ENCODE measurements at regions not wholly inside any gene's neighbourhood (a gene's known extent, or its start where the extent isn't known, plus 50 kb on each side); places are given as distances from the start of the nearest gene placed in this dataset.

DNA sequence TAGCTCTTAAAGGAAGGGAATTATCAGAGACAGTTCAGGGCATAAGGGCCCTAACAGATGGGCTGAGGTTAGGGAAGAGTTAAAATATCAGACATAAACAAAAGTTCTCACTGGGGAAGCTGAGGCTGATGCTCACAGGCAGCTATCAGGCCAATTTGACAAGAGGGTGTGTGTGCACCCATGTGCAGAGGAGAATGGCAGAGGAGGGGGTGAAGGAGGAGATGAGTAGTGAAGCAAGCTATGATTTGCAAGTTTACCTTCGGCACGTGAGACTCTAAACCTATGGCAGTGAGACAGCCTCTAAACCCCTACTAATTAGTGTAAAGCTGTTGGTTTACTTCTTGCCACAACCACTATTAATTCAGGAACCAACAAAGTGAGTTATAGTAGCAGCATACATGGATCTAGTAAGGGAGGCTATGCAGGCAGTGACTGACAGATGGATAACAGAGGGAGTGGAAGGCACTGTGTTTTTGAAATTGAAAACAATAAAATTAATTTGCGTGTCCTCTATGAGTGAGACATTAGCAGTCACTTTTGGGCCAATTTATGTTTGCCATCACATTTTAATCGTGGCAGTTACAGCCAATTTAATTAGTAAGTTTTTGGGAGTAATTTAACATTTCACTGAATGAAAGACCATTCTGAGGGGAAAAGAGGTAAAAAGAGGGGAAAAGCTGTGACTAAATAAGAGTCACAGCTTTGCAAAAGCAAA is 99.6 kb upstream of the HTR2A start:
- Histone ChIP-seq H3K27ac (ENCODE audit: low read depth, low read length) (no peak overlapping the region), H3K4me3 (ENCODE audit: low read length) (no peak overlapping the region), H3K27me3 (ENCODE audit: insufficient read depth, low read length, poor library complexity, severe bottlenecking) (no peaks in the 10 kb centered on the region), H3K36me3 (ENCODE audit: insufficient read depth, low read length) (no peaks in the 10 kb centered on the region), H3K4me1 (ENCODE audit: insufficient read depth, low read length) (no peaks in the 10 kb centered on the region), H3K9me3 (ENCODE audit: low read length) (no peaks in the 10 kb centered on the region)
- ChIA-PET CTCF (no interaction called here), POLR2A (no interaction called here)
- no peaks in the 10 kb centered on the region for H3K36me3 Mint-ChIP-seq
- no peak for DNase-seq
- peaks cover 0 to 8% of the 10 kb centered on the region in 2 donors for H3K27me3 Mint-ChIP-seq
- H3K4me3 Mint-ChIP-seq: no peak overlapping the region
- H3K4me1 Mint-ChIP-seq: no peaks in the 10 kb centered on the region
- H3K27ac Mint-ChIP-seq: no peak overlapping the region
- H3K9me3 Mint-ChIP-seq: no peaks in the 10 kb centered on the region

DNA sequence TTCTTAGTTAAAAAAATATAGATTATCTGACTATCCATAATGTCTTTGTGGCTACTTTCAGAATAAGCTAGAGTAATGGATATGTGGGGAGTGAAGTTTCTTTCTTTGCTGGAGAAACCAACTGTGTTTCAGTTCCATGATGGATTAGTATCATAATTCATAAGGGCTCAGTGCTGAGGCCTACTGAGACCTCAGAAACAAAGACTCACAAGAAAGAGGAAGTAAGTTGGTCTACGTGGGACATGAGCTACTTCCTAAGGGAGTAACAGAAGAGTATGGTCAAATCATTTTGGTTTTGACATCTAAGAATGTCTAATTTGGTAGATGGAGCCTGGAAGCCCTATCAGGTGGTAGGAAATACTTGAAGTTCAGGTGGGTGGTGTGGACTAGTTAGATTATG is 99.0 kb upstream of the HTR2A start:
- no peaks in the 10 kb centered on the region for H3K9me3 ChIP-seq (ENCODE audit: low read length)
- no peaks in the 10 kb centered on the region for H3K4me1 Mint-ChIP-seq
- H3K4me3 ChIP-seq (ENCODE audit: low read length): no peak overlapping the region
- peaks cover 0 to 8% of the 10 kb centered on the region in 2 donors for H3K27me3 Mint-ChIP-seq
- no peak for DNase-seq
- H3K36me3 ChIP-seq (ENCODE audit: insufficient read depth, low read length): no peaks in the 10 kb centered on the region
- no peaks in the 10 kb centered on the region for H3K27me3 ChIP-seq (ENCODE audit: insufficient read depth, low read length, poor library complexity, severe bottlenecking)
- H3K9me3 Mint-ChIP-seq: no peaks in the 10 kb centered on the region
- ChIA-PET CTCF (no interaction called here), POLR2A (no interaction called here)
- no peaks in the 10 kb centered on the region for H3K36me3 Mint-ChIP-seq
- no peak overlapping the region for H3K27ac Mint-ChIP-seq
- no peak overlapping the region for H3K27ac ChIP-seq (ENCODE audit: low read depth, low read length)
- H3K4me3 Mint-ChIP-seq: no peak overlapping the region
- H3K4me1 ChIP-seq (ENCODE audit: insufficient read depth, low read length): no peaks in the 10 kb centered on the region

DNA sequence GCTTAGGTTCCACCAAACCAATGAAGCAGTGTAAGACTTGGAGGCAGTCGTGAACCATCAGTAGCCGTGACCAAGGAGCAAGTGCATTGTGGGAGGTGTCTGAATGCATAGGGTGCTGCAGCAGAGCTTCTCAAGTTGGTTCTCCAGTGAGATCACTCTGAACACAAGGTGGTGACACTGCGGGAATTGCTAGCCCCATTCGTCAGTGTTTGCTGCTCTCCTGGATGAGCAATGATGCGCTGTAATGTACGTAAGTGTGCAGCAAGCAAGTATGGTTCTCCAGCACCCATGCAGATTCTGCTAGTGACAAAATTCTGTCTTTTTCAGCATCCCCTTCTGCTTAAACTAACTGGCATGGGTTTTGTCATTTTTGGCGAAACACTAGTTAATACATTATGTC is 97.6 kb upstream of the HTR2A start:
- Histone ChIP-seq H3K4me3 (ENCODE audit: low read length) (no peak overlapping the region), H3K9me3 (ENCODE audit: low read length) (no peaks in the 10 kb centered on the region), H3K4me1 (ENCODE audit: insufficient read depth, low read length) (no peaks in the 10 kb centered on the region), H3K27me3 (ENCODE audit: insufficient read depth, low read length, poor library complexity, severe bottlenecking) (no peaks in the 10 kb centered on the region), H3K36me3 (ENCODE audit: insufficient read depth, low read length) (no peaks in the 10 kb centered on the region), H3K27ac (ENCODE audit: low read depth, low read length) (no peak overlapping the region)
- Mint-ChIP-seq H3K4me1 (no peaks in the 10 kb centered on the region), H3K9me3 (no peaks in the 10 kb centered on the region), H3K4me3 (no peak overlapping the region), H3K27ac (no peak overlapping the region), H3K27me3 (peaks cover 0 to 10% of the 10 kb centered on the region in 2 donors), H3K36me3 (no peaks in the 10 kb centered on the region)
- ChIA-PET CTCF (no interaction called here), POLR2A (no interaction called here)
- DNase-seq: no peak

DNA sequence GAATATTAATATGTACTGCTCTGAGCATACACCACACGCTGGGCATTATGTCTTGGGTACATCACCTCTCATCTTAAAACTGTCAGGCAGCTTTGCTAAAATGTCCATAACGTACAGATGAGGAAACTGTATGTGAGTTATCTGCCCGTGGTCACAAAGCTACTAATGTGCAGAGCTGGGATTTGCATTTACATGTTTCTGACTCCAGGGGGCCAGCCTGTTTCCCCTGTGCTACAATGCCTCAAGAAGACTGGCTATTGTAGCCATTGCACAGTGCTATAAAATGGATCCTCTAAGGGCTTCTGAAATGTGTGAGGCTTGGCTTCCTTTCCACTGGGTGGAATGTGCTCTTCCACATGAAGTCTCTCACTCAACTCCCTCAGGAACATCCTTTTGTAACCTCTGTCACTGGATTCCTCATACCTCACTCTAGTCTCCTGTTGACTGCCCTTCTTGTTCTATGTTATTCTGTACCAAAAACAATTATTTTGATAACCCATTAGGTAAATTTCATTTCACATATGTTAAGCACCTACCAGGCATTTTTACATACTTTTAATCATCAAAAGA is 95.6 kb upstream of the HTR2A start:
- Histone ChIP-seq H3K4me1 (ENCODE audit: insufficient read depth, low read length) (no peaks in the 10 kb centered on the region), H3K9me3 (ENCODE audit: low read length) (no peaks in the 10 kb centered on the region), H3K27ac (ENCODE audit: low read depth, low read length) (no peak overlapping the region), H3K27me3 (ENCODE audit: insufficient read depth, low read length, poor library complexity, severe bottlenecking) (no peaks in the 10 kb centered on the region), H3K36me3 (ENCODE audit: insufficient read depth, low read length) (no peaks in the 10 kb centered on the region), H3K4me3 (ENCODE audit: low read length) (no peak overlapping the region)
- H3K36me3 Mint-ChIP-seq: no peaks in the 10 kb centered on the region
- CTCF ChIA-PET: no interaction called here
- peaks cover 0 to 2% (median 0%) of the 10 kb centered on the region in 5 donors for H3K9me3 Mint-ChIP-seq
- peaks cover 2 to 22% of the 10 kb centered on the region in 2 donors for H3K27me3 Mint-ChIP-seq
- POLR2A ChIA-PET: no interaction called here
- no peak for DNase-seq
- H3K4me1 Mint-ChIP-seq: no peaks in the 10 kb centered on the region
- H3K4me3 Mint-ChIP-seq: no peak overlapping the region
- H3K27ac Mint-ChIP-seq: no peak overlapping the region

DNA sequence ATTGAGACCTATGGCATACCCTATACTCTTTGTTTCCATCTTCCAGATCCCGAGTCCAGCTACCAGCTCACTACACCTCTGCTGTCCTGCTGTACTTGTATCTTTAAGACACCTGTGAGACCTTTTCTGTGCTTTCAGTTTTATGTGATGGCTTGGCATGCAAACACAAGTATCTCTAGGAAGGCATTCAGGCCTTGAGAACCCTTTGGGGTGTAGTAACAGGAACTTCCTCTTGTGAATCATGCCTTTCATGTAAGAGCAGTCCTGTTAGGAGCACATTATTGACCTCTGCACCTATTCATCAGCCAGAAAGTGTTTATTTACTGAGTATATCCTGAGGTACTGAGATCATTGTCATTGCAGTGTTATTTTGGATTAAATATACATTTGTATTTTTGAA is 87.0 kb upstream of the HTR2A start:
- Mint-ChIP-seq H3K27ac (no peak overlapping the region), H3K4me3 (peak overlapping the region in 1 of 7 donors; percentile 53), H3K27me3 (peaks cover 2 to 9% of the 10 kb centered on the region in 2 donors), H3K4me1 (peaks cover 9 to 15% (median 14%) of the 10 kb centered on the region in 3 donors), H3K36me3 (no peaks in the 10 kb centered on the region), H3K9me3 (peaks cover 0 to 2% (median 0%) of the 10 kb centered on the region in 5 donors)
- no peak for DNase-seq
- CTCF ChIA-PET: no interaction called here
- no peak overlapping the region for H3K4me3 ChIP-seq (ENCODE audit: low read length)
- POLR2A ChIA-PET: no interaction called here
- H3K4me1 ChIP-seq (ENCODE audit: insufficient read depth, low read length): no peaks in the 10 kb centered on the region
- H3K27me3 ChIP-seq (ENCODE audit: insufficient read depth, low read length, poor library complexity, severe bottlenecking): no peaks in the 10 kb centered on the region
- H3K36me3 ChIP-seq (ENCODE audit: insufficient read depth, low read length): no peaks in the 10 kb centered on the region
- no peak overlapping the region for H3K27ac ChIP-seq (ENCODE audit: low read depth, low read length)
- no peaks in the 10 kb centered on the region for H3K9me3 ChIP-seq (ENCODE audit: low read length)

DNA sequence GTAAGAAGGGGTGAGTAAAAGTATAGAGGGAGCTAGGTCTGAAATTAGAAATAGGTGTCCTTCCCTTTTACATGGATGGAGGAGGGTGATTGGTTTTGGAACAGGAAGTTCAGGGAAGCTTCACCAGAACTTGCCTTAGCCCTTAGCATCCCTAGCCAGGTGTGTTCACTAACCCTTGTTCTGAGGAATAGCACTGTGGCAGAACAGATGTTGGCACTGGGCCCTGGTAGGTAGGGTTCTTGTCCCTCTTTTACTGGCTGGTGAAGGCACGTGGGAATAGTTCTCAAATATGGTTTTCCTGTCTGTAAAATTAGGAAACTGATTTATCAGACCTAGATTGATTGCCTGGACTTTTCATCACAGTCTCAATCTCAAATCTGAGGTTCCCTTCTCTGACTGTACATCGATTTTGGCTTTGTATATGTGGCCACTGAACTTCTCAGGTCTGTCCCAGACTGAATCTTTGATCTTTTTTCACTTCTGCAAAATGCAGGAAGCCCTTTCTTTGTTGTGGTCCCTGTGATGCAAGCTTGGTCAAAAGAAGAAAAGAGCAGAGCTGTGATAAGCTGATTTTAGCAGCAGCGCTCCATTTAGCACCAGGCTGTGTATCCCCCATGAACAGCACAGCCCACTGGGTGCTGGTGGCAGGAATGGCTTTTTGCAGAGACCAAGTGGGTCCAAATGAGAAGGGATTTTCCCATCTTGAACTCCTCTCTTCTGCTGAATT is 86.2 kb upstream of the HTR2A start:
- Histone ChIP-seq H3K4me1 (ENCODE audit: insufficient read depth, low read length) (no peaks in the 10 kb centered on the region), H3K36me3 (ENCODE audit: insufficient read depth, low read length) (no peaks in the 10 kb centered on the region), H3K9me3 (ENCODE audit: low read length) (no peaks in the 10 kb centered on the region), H3K27ac (ENCODE audit: low read depth, low read length) (no peak overlapping the region), H3K4me3 (ENCODE audit: low read length) (no peak overlapping the region), H3K27me3 (ENCODE audit: insufficient read depth, low read length, poor library complexity, severe bottlenecking) (no peaks in the 10 kb centered on the region)
- CTCF ChIA-PET: no interaction called here
- no peak overlapping the region for H3K4me3 Mint-ChIP-seq
- peaks cover 9 to 15% (median 14%) of the 10 kb centered on the region in 3 donors for H3K4me1 Mint-ChIP-seq
- DNase-seq: peak in 1 of 5 donors; percentile 21
- H3K27ac Mint-ChIP-seq: no peak overlapping the region
- no peaks in the 10 kb centered on the region for H3K36me3 Mint-ChIP-seq
- H3K9me3 Mint-ChIP-seq: no peaks in the 10 kb centered on the region
- peaks cover 0 to 2% of the 10 kb centered on the region in 2 donors for H3K27me3 Mint-ChIP-seq
- POLR2A ChIA-PET: no interaction called here

DNA sequence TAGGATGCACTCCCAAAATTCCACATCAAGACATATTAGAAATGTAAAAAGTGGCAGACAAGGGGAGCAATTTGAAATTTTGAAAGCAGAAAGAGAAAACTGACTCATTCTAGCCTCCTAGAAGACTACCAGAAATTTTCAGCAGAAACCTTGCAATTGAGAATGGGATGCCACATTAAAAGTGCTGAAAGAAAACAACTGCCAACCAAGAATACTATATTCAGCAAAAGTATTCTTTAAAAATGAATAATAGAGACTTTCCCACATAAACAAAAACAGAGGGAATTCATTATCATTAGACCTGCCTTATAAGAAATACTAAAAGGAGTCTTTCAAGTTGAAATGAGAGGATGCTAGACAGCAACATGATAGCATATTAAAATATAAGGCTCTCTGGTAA is 78.3 kb upstream of the HTR2A start:
- ChIA-PET POLR2A (no interaction called here), CTCF (no interaction called here)
- no peak for DNase-seq
- Mint-ChIP-seq H3K4me3 (no peak overlapping the region), H3K36me3 (peaks cover 0 to 2% (median 0%) of the 10 kb centered on the region in 3 donors), H3K4me1 (no peaks in the 10 kb centered on the region), H3K27ac (no peak overlapping the region), H3K9me3 (peaks cover 12 to 21% (median 18%) of the 10 kb centered on the region in 5 donors), H3K27me3 (peaks cover 5 to 9% of the 10 kb centered on the region in 2 donors)
- no peaks in the 10 kb centered on the region for H3K4me1 ChIP-seq (ENCODE audit: insufficient read depth, low read length)
- H3K27me3 ChIP-seq (ENCODE audit: insufficient read depth, low read length, poor library complexity, severe bottlenecking): no peaks in the 10 kb centered on the region
- H3K36me3 ChIP-seq (ENCODE audit: insufficient read depth, low read length): no peaks in the 10 kb centered on the region
- no peak overlapping the region for H3K4me3 ChIP-seq (ENCODE audit: low read length)
- no peak overlapping the region for H3K27ac ChIP-seq (ENCODE audit: low read depth, low read length)
- H3K9me3 ChIP-seq (ENCODE audit: low read length): peaks cover 5% of the 10 kb centered on the region

DNA sequence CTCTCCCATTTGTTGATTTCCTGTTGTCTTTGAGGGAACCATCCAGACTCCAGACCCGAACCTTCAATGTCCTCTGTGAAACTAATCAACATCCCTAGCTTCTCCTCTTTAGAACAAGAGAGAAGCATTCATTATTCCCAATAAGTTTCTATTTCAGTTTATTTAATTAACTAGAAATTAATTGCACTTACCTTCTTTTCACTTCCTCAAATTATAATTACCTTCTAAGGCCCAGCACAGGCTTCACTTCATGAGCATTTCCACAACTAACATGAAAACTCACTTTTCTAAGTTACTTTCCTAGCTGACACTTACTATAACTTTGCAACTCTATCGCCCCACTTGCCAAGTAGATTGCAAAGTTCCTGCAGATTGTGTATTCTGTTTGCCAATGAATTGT is 71.6 kb upstream of the HTR2A start:
- H3K27me3 Mint-ChIP-seq: peaks cover 0 to 20% of the 10 kb centered on the region in 2 donors
- H3K9me3 Mint-ChIP-seq: no peaks in the 10 kb centered on the region
- Histone ChIP-seq H3K27me3 (ENCODE audit: insufficient read depth, low read length, poor library complexity, severe bottlenecking) (no peaks in the 10 kb centered on the region), H3K36me3 (ENCODE audit: insufficient read depth, low read length) (no peaks in the 10 kb centered on the region), H3K27ac (ENCODE audit: low read depth, low read length) (no peak overlapping the region), H3K4me3 (ENCODE audit: low read length) (no peak overlapping the region), H3K9me3 (ENCODE audit: low read length) (no peaks in the 10 kb centered on the region), H3K4me1 (ENCODE audit: insufficient read depth, low read length) (no peaks in the 10 kb centered on the region)
- H3K4me3 Mint-ChIP-seq: no peak overlapping the region
- H3K4me1 Mint-ChIP-seq: no peaks in the 10 kb centered on the region
- no peak for DNase-seq
- POLR2A ChIA-PET: no interaction called here
- CTCF ChIA-PET: no interaction called here
- H3K27ac Mint-ChIP-seq: no peak overlapping the region
- H3K36me3 Mint-ChIP-seq: no peaks in the 10 kb centered on the region

All from CD8-positive, alpha-beta memory T cell (primary cell).